Loucy (cell line): ENCODE measurements at regions not wholly inside any gene's neighbourhood (a gene's known extent, or its start where the extent isn't known, plus 50 kb on each side); places are given as distances from the start of the nearest gene placed in this dataset.

ENCODE experiments used
- CTCF ChIP-seq: fragments of 200-600 bp; sonication (generic); conservative IDR thresholded peaks from 2 replicates; pipeline ENCODE4 v1.5.1; 2014; ENCODE audit warnings: mild to moderate bottlenecking, antibody characterized with exemption, low read length
- EZH2phosphoT487 ChIP-seq: fragments of 200-600 bp; IDR thresholded peaks from 2 replicates; pipeline ENCODE4 v1.6.1; 2018; ENCODE audit warnings: antibody characterized with exemption, mild to moderate bottlenecking, moderate library complexity, borderline replicate concordance

GRCh38 chr6:112929641-112930040, 582.5 kb downstream of the RFPL4B start:
- TF ChIP-seq CTCF, result no peak
- TF ChIP-seq EZH2phosphoT487, result no peak
